Hematopoietic multipotent progenitor cell (in vitro differentiated cells): ENCODE measurements at regions not wholly inside any gene's neighbourhood (a gene's known extent, or its start where the extent isn't known, plus 50 kb on each side); places are given as distances from the start of the nearest gene placed in this dataset.
"Not testable (repeated sequence)": the region's sequence is repeated elsewhere in the genome, so short reads cannot be mapped to it uniquely, and the experiment has no call there.

Source experiments
- DNase-seq, 3 donors: peaks; one replicate each; pipeline ENCODE4 v3.0.0-alpha.2; 2011 to 2015; ENCODE audit warnings: low read depth in 2 of 3, low spot score in 2 of 3

DNA sequence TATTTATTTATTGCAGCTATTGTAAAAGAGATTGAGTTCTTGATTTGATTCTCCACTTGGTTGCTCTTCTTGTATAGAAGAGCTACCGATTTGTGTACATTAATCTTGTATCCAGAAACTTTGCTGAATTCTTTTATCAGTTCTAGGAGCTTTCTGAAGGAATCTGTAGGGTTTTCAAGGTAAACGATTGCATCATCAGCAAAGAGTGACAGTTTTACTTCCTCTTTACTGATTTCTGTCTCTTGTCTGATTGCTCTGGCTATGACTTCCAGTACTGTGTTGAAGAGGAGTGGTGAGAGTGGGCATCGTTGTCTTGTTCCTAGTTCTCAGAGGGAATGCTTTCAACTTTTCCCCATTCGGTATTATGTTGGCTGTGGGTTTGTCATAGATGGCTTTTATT, 103.1 kb downstream of the CAPZA3 start:
- DNase-seq = not testable (repeated sequence)

DNA sequence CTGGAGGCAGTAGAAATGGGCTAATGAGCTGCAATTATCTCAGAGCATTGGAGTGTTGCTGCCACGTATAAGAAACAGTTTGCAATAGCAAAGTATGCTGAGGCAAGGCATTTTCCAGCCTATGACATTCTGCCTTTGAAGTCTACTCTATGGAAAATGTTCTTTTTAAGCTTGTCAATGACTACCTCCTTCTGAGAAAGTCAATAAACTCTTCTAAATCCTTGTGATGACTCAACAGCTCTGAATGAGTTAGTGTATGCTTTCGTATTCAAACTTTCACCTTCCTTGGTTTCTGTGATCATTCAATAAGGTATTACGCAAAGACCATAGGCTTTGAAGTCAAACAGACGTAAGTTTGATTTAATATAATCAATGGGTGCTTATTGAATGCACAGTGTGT, 111.2 kb downstream of the CAPZA3 start:
- no peak for DNase-seq

DNA sequence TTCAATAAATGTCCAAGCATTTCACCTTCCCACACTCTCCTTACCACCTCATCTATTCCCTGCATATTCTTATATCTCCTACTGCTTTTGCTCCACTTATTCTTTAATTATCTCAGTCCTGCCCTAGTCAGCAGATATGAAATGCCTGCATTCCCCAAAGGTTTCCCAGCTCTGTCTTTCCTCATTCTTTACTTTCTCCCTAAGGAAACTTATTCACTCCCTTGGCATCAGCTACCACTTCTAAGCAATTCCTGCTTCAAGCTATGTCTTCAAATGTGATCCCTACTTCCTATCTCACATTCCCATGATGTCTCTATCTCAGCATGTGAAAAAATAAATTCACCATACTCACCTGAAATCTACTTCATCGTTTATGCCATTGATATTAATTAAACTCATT, 111.8 kb downstream of the CAPZA3 start:
- no peak for DNase-seq

DNA sequence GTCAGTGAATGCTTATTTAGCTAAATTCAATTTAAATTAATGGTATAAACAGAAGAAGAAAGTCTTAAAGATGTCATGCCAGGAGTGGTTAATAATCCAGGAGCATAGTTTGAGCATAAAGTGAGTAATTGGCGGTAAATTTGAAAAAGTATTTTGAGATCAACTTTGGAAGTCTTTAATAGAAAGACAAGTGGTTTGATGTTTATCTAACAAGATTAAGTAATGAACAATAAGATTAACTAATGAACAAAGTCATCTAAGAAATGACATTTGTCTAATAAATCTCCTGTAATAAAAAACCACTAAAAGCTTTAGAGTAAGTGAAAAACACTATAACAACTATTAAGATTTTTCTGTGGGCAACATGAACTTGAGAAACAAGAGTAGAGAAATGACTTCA, 112.8 kb downstream of the CAPZA3 start:
- DNase-seq = no peak

DNA sequence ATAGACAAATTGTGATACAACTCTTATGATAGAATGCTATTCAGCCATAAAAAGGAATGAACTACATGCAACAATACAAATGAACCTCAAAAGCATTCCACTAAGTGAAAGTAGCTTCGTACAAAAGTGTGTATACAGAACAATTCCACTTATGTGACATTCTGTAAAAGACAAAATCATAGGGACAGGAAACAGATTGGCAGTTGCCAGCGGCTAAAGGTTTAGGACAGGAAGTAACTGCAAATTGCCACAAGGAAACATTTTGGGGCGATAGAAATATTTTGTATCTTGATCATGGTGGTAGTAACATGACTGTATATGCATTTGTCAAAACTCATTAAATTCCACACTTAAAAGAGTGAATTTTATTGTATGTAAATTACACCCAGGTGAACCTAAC, 113.4 kb downstream of the CAPZA3 start:
- peak in 1 of 3 donors; percentile 60 for DNase-seq

DNA sequence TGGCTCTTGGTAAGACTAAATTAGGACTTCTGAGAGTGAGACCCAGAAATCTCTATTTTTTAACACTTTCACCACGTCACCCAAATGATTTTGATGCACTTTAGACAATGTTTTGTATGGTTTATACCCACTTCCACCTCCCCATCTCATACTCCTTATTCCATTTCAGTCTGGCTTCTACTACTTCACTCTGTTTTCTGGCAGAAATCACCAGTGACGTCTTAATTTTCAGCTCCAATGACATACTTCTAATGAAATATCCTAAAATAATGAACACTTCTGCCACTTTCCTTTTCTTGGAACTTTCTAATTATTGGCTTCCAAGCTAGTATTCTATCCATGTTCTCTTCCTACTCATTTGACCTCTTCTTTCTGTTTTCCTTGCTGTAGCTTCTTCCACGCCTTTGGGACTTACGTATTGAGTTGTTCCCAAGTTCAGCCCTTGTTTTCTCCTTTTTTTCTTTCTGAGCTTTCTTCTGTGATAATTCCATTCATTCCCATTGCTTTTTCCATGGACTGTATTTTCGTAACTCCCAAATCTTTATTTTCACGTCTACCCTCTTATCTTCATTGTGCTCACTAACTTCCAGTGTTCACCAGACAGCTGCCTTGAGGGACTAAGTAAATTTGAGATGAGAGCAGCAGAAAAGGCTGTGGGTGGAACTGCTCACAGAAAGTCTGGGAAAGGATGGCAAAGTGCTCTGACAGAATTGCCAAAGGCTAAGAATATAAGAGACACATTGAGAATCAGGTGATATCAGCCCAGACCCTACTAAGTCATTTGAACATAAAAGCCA, 115.8 kb downstream of the CAPZA3 start:
- no peak for DNase-seq

DNA sequence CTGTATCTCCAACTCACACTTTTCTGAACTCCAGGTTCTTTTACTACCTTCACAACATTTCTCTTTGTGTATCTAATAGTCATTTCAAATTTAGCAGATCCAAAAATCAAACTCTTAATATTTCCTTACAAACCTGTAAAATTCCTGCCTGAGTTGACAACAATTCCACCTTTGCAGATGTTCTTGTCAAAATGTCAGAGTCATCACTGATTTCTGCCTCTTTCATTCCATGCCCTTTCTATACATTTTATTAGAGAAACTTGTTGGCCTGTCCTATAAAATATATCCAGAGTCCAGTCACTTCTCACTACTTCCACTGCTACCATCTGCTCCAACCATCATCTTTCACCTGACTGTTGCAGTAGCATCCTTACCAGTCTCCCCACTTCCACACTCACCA, 119.7 kb downstream of the CAPZA3 start:
- no peak for DNase-seq

DNA sequence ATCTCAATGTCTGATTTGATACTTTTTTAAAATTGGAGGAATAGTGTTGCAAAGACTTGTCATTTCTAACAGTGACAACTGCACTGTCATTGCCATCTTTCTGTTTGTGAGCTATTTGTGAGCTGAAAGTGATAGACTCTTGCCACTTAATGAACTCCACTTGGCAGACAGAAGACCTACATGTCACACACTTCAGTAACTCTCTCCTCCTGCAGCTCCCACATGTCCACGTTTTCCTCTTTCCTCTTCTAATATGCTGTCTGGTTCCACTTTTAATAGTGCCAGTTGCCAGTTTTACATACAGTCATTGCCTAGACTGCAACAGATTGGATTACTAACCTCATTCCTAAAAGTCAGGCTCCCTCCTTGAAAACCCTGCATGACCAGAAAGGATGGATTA, 121.5 kb downstream of the CAPZA3 start:
- no peak for DNase-seq

DNA sequence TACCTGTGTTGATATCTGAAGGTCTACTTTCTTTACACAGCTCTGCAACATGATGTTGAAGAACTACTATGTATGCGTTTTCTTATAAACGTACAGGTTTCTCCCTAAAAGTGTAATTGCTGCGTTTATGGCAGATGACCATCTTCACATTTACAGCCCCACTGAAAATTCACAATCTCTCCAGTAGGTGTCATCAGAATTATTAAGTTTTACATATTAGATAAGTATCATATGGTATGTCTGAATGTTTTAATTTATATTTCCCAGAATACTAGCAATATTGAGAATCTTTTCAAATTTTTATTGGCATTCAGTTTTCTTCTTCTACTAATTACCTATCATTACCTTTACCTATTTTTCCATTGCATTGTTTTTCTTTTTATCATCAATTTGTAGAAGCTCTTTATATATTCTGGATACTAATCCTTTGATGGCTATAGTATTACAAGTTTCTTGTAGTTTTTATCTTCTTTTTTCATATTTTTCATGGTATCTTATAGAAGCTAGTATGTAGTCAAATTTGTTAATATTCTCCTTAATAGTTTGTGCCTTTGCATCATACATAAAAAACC, 123.5 kb downstream of the CAPZA3 start:
- DNase-seq = peak in 1 of 3 donors; percentile 29

DNA sequence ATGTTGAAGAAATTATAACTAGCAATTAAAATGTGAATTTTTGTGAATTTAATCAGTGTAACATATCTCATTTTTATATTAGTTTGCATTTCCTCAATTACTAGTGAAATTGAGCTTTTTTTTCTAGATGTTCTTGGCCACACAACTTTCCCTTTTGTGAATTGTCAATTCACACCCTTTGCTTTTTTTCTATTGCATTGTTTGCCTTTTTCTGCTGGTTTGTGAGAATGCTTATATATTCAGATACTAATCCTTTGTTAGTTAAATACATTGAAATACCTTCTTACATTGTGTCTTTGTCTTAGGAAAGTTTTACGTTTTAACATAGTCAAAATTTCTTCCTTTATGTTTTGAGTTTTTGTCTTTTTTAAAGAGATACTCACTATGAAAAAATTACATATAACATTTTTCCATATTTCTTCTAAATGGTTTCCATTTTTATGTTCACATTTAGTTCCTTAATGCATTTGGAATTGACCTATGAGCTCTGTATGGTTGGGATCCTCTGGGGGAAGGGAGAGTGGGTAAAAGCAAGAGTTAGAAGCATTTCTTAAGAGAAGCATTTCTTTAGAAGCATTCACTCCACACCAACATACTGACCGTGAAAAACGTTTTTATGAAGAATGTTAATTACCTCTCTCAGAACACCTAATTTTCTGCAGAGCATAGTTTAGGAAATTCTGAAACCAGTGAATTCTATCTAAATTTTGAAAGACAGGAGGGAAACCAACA, 126.0 kb downstream of the CAPZA3 start:
- DNase-seq = no peak

DNA sequence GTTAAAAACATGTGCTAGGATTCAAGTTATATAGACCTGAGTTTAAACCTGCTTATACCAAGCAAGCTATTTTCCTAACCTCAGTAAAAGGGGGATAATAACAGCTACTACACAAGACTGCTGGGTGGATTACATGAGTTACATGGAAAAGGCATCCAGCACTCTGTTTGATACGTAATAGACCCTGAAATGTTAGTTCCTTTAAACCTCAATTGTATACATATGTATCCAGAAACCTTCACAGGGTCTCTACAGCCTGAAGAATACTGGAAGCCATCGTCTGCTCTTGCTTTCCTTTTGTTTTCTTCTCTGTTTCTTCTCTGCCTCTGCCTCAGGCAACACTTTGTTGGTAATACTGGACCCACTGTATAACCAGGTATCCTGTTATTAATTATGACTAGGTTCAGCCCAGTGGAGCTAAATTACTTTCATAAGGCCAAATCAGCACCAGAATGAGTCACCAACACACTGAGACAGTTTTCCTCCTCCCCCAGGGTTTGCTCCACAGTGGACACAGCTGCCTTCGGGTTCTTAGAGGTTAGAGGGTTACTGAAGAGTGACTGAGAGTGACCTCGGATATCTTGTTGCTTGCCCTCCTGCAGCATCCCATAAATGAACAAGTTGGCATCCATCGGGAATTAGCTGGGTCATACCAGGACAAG, 127.1 kb downstream of the CAPZA3 start:
- no peak for DNase-seq

DNA sequence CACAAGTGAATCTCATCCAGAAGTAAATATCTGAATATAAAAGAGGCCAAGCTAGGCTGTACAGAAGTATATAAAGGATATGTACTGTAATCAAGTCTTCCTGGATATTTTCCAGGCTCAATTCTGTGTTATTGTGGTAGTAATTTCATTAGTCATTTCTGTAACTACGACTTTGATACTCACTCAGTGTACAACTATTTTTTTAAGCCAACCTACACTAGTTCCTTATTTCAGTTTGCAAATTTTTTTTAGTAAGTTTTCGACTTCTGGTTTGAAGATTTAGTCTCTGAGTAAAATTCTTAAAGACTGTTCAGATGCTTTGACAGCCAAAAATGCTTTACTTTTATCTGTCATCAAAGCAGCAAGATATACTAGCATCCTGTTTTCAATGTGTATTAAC, 130.8 kb downstream of the CAPZA3 start:
- peak in 2 of 3 donors; percentile 18 to 59 for DNase-seq

DNA sequence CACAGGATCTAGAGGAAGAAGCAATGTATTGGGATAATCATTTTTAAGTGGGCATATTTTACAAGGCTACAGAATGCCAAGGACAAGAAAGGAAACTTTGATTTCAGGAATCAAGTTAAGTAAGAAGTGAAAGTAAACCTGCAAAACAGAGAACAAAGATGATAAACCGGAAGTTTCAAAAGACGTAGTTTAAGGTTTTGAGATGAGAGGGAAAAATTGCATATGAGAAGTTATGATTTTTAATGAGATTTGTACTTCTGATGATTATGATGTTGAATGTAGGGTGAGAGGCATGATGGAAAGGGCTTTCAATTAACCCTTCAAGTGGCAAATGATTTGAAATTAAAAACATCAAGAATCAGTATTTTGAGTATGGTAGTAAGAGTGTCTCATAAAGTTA, 134.9 kb downstream of the CAPZA3 start:
- DNase-seq = no peak

DNA sequence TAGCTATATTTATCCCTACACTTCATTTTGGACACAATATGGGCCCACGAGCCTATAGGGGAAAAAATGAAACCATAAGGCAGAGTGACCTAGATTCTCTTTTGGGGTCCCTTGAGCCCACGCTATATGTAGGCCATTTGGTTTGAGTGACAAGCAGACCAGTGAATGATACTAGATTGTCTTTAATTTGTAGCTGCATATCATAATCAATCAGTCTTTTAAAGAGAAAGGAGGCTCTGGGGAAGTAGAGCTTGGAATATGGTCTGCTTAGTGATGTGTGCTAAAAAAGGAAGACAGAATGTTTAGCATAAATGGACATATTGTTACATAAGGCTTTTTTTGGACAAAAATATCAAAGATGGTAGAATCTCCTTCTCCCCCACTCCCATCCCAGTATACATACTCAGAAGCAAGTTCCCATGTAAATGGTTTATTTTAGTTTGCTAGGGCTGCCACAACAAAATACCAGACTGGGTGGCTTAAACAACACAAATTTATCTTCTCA, 140.8 kb downstream of the CAPZA3 start:
- no peak for DNase-seq

DNA sequence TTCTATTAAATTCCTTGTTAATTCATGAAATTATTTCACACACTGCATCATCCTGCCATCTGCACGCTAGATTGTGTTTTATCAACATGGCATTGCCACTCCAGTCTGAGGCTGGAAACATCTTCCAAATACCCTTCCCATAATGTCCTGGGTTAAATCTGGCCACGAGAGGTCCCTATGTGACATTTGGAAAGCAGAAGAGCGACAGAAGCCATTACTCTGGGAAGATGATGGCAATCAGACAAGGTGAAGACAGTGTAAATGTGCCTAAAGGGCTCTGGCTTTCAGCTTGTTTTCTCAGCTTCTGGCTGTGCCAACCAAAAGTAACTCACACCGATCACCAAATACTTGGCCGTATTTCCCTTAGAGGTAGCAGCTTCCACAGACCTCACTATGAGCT, 144.8 kb downstream of the CAPZA3 start:
- DNase-seq = no peak

DNA sequence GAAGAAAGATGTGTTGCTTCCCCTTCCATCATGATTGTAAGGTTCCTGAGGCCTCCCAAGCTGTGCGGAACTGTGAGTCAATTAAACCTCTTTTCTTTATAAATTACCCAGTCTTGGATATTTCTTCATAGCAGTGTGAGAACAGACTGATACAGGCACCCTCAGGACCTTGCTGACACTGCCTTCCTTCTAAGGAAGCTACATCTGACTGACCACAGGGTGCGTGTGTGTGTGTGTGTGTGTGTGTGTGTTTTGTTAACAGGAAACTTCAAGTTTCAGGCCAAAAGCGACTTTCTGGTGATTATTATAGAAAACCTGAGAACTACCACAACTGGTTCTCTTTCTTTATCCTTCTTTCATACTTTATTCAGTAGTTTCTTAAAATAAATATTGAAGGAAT, 149.0 kb downstream of the CAPZA3 start:
- peak in 1 of 3 donors; percentile 43 for DNase-seq

DNA sequence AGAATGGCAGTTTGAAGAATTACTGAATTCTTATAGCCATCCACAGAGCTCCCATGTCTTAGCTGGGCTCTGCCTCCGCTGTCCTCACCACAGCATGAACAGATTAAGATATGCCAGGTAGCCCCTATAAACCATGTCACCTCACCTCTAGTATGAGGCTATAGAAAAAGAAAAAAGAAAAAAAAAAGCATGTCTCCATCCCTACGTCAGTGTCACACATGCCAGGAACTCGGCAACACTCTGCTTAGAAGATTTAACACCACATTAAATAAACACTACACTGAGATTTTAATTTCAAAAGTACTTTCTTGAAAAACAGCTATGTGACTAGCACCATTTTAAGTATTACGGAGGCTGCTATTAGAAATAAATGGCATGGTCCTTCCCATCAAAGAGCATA, 149.4 kb downstream of the CAPZA3 start:
- DNase-seq = no peak

DNA sequence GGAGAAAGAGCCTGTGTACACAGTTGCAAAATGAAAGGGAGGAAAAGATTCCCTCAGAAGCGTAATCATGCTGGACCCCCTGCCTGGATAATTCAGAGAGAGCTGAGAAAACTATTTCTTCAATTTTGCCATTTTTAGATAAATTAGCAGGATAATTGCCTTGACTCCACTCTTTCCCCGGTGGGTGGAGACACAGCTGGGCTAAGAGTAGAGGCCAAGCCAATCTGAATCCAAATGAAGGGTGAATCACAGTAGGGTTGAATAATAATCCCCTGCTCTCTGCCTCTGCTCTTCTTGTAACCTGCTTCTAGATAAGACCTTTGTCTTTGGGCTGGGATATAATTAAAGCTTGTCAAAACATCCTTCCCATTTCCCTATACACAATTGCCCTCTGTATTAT, 150.1 kb downstream of the CAPZA3 start:
- DNase-seq = no peak

DNA sequence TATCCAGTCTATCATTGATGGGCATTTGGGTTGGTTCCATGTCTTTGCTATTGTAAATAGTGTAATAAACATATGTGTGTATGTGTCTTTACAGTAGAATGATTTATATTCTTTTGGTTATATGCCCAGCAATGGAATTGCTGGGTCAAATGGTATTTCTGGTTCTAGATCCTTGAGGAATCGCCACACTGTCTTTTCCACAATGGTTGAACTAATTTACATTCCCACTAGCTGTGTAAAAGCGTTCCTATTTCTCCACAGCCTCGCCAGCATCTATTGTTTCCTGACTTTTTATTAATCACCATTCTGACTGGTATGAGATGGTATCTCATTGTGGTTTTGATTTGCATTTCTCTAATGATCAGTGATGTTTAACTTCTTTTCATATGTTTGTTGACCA, 152.7 kb downstream of the CAPZA3 start:
- DNase-seq = not testable (repeated sequence)

DNA sequence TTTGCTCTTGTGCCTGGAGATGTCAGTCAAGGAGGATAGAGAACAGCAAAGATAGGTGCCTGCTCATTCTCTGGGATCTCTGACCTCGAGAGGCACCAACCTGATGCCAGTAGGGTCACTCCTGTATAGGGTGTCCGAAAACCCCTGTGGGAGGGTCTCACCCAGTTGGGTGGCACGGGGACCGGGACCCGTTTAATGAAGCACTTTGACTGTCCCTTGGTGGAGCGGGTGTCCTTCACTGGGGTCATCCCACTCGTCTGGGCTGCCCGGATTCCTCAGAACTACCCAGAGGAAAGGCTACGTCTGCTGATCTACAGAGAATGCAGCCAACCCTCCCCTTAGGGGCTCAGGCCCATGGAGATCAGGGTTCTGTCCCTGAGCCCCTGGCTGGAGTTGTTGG, 157.6 kb downstream of the CAPZA3 start:
- DNase-seq = no peak

DNA sequence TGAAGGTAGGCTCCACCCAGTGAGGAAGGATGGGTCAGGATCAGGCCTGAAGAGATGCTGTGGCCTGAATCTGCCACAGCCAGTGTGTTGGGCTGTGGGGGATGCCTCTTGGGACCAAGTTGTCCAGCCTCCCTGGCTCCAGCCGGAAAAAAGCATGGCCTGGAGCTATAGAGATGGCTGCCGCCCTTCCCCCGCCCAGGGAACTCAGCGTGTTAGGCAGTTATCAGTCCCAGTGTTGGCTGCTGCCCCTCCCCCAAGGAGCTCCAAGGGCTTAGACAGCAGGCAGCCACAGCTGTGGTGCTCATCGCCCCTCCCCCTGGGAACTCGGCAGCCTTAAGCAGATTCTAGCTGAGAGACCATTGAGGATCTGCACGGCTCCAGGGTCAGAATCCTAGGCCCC, 158.0 kb downstream of the CAPZA3 start:
- no peak for DNase-seq
